Endothelial cell of umbilical vein (primary cell): ENCODE measurements at regions not wholly inside any gene's neighbourhood (a gene's known extent, or its start where the extent isn't known, plus 50 kb on each side); places are given as distances from the start of the nearest gene placed in this dataset.
A peak's percentile ranks its signal among the peaks of the same experiment; 100 is the strongest.

Source experiments
- BruUV-seq: library from RNA; stranded (reverse); fragments of 400-500 nt; replicated peaks from 2 replicates; lab custom pipeline; 2021; lab: Mats Ljungman, UMichigan
- CTCF ChIA-PET: fragments of 300-600, 350-600 bp; sonication (Branson Sonifier 250); formaldehyde crosslinking; loops from one replicate; lab custom pipeline; 2021; ENCODE audit warnings: antibody characterized with exemption, inconsistent platforms; lab: Charles Lee
- POLR2A ChIA-PET: fragments of 300-600, 350-600 bp; sonication (Branson Sonifier 250); formaldehyde crosslinking; loops from one replicate; lab custom pipeline; 2021; ENCODE audit warnings: antibody characterized with exemption, inconsistent platforms; lab: Charles Lee
- DNase-seq: peaks from one replicate; pipeline ENCODE4 v3.0.0-alpha.2; 2011; ENCODE audit warnings: low read depth, low spot score
- FAIRE-seq: peaks from 2 replicates; lab custom pipeline; 2011; peaks lifted over from hg19 to GRCh38; lab: Jason Lieb, UNC
- H2AFZ ChIP-seq: 2 replicates; pipeline ENCODE4 v1.6.0; 2012; ENCODE audit warnings: low read depth, low read length, control low read depth, inconsistent platforms
- H3K27ac ChIP-seq: 2 replicates; pipeline ENCODE4 v1.5.1; 2011; ENCODE audit warnings: low read depth, mild to moderate bottlenecking, control low read depth, low read length, moderate library complexity; ENCODE audit not compliant: insufficient read depth
- H3K27me3 ChIP-seq, 2 experiments: 2 replicates each; pipeline versions ENCODE4 v1.6.0 to v1.6.1; 2011; ENCODE audit warnings: low read length in 2 of 2, mixed read lengths in 1 of 2; ENCODE audit not compliant: control insufficient read depth in 2 of 2, insufficient read depth in 2 of 2
- H3K36me3 ChIP-seq, 2 experiments: 2 replicates in 1 of 2; 3 replicates in 1 of 2; pipeline ENCODE4 v1.5.1; 2011; ENCODE audit warnings: low read length in 2 of 2, mild to moderate bottlenecking in 1 of 2, moderate library complexity in 1 of 2; ENCODE audit not compliant: control insufficient read depth in 2 of 2, insufficient read depth in 2 of 2; ENCODE audit errors: extremely low read depth in 1 of 2
- H3K4me1 ChIP-seq: 3 replicates; pipeline ENCODE4 v1.5.1; 2011; ENCODE audit warnings: mild to moderate bottlenecking, low read length; ENCODE audit not compliant: control insufficient read depth, insufficient read depth; ENCODE audit errors: extremely low read depth
- H3K4me2 ChIP-seq: 2 replicates; pipeline ENCODE4 v1.6.1; 2011; ENCODE audit warnings: low read length, control low read depth, mixed read lengths; ENCODE audit not compliant: insufficient read depth
- H3K4me3 ChIP-seq, 3 experiments: fragments of 200-600 bp in 1 of 3; sonication (generic), shearing (Covaris generic) in 1 of 3; replicated peaks in 1 of 3; 2 replicates each; pipeline ENCODE4 v1.5.1; 2011 to 2016; ENCODE audit warnings: control low read depth in 3 of 3, low read length in 3 of 3, mild to moderate bottlenecking in 2 of 3, inconsistent platforms in 1 of 3, low read depth in 1 of 3, moderate library complexity in 1 of 3; ENCODE audit not compliant: insufficient read depth in 1 of 3
- H3K79me2 ChIP-seq: 2 replicates; pipeline ENCODE4 v1.6.0; 2012; ENCODE audit warnings: low read length, inconsistent platforms; ENCODE audit not compliant: control insufficient read depth, insufficient read depth
- H3K9ac ChIP-seq: replicated peaks from 2 replicates; pipeline ENCODE3; 2011; ENCODE audit warnings: low read length, control low read depth; ENCODE audit not compliant: insufficient read depth; ENCODE audit errors: extremely low read depth
- H3K9me1 ChIP-seq: replicated peaks from 3 replicates; pipeline ENCODE4 v1.6.0; 2011; ENCODE audit warnings: mild to moderate bottlenecking, low read length; ENCODE audit not compliant: control insufficient read depth, insufficient read depth; ENCODE audit errors: extremely low read depth
- H3K9me3 ChIP-seq: replicated peaks from 2 replicates; pipeline ENCODE4 v1.5.1; 2012; ENCODE audit warnings: low read length, inconsistent platforms; ENCODE audit not compliant: control insufficient read depth, insufficient read depth
- H4K20me1 ChIP-seq: replicated peaks from 2 replicates; pipeline ENCODE3; 2011; ENCODE audit warnings: mild to moderate bottlenecking, low read length; ENCODE audit not compliant: control insufficient read depth, insufficient read depth; ENCODE audit errors: extremely low read depth
- CTCF ChIP-seq, 2 donors: IDR thresholded peaks; 1 replicate in 1 of 2; 2 replicates in 1 of 2; pipeline ENCODE4 v1.5.1; 2011; ENCODE audit warnings: low read length in 2 of 2, mild to moderate bottlenecking in 2 of 2, moderate library complexity in 2 of 2, control low read depth in 1 of 2, inconsistent platforms in 1 of 2, low read depth in 1 of 2; ENCODE audit not compliant: insufficient read depth in 1 of 2; ENCODE audit errors: extremely low read depth in 1 of 2
- EZH2 ChIP-seq: IDR thresholded peaks from 2 replicates; pipeline ENCODE4 v1.6.1; 2012; ENCODE audit warnings: borderline replicate concordance, low read depth, mild to moderate bottlenecking, moderate library complexity, low read length, inconsistent platforms; ENCODE audit not compliant: severe bottlenecking
- GATA2 ChIP-seq: IDR thresholded peaks from 2 replicates; pipeline ENCODE4 v1.7.0; 2011; ENCODE audit warnings: low read depth, mild to moderate bottlenecking, moderate library complexity, mixed read lengths, low read length; ENCODE audit not compliant: insufficient read length, insufficient read depth
- JUN ChIP-seq: IDR thresholded peaks from 2 replicates; pipeline ENCODE4 v1.6.1; 2011; ENCODE audit warnings: borderline replicate concordance, low read depth; ENCODE audit not compliant: insufficient read length, insufficient read depth
- MYC ChIP-seq: IDR thresholded peaks from one replicate; pipeline ENCODE4 v1.6.1; 2011; ENCODE audit warnings: mild to moderate bottlenecking, low read depth, low read length
- POLR2A ChIP-seq: IDR thresholded peaks from 2 replicates; pipeline ENCODE4 v1.6.1; 2012; ENCODE audit warnings: low read depth, mild to moderate bottlenecking, control low read depth, low read length
- POLR2AphosphoS5 ChIP-seq: IDR thresholded peaks from 2 replicates; pipeline ENCODE4 v1.6.1; 2012; ENCODE audit warnings: low read depth, mild to moderate bottlenecking, control low read depth, low read length, moderate library complexity; ENCODE audit not compliant: insufficient read depth
- dilution Hi-C: fragments of 300-500 bp; cut with MboI; formaldehyde crosslinking; loops from one replicate; pipeline ENCODE4 v1.15.0; 2019; ENCODE audit warnings: low sequenced_read_pairs; ENCODE audit not compliant: extremely low pct_ligation_motif_present
- intact Hi-C: fragments of 100-400 bp; cut with micrococcal nuclease; formaldehyde crosslinking; loops from one replicate; pipeline ENCODE4 v1.10.0; 2022
- TF ChIP-seq, protein P1 (sequence below): IDR thresholded peaks from 2 replicates; pipeline ENCODE4 v1.6.1; 2011; ENCODE audit not compliant: insufficient read depth, insufficient read length

DNA sequence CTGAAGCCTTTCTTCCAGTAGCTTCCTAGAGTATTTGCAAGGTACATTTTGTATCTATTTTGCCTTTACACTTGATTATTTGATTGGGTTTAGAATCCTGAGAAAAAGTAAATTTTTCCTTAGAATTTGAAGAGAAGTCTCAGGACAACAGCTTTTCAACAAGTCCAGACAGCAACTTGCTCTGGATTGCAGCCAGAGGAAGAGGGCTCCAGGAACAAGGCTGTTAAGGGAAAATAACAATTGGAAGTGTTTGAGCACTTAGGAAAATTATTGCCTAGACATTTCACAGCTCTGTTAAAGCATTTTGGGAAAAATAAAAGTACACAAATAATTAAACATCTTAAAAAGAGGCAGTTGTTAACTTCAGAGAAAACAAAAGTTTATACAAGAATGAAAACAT lies 58.3 kb upstream of the RAPGEF4 start:
- BruUV-seq: no TSS peak
- no peak for TF ChIP-seq CTCF (IDR thresholded peaks at IDR 0.05; ENCODE audit: extremely low read depth in 1 of 2, insufficient read depth in 1 of 2, low read depth in 1 of 2, low read length in 2 of 2)
- no peak for TF ChIP-seq POLR2AphosphoS5
- no peak for TF ChIP-seq GATA2
- no peak for TF ChIP-seq JUN
- no peak for TF ChIP-seq MYC
- TF ChIP-seq, protein P1, sequence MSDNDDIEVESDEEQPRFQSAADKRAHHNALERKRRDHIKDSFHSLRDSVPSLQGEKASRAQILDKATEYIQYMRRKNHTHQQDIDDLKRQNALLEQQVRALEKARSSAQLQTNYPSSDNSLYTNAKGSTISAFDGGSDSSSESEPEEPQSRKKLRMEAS: no peak
- TF ChIP-seq EZH2: no peak
- TF ChIP-seq POLR2A: no peak

More for the DNA sequence above, 58.3 kb upstream of the RAPGEF4 start:
- no peaks in the 10 kb centered on the region for H3K9me1 ChIP-seq
- H3K9ac ChIP-seq: no peak overlapping the region
- H3K4me3 ChIP-seq: no peak overlapping the region
- no peaks in the 10 kb centered on the region for H4K20me1 ChIP-seq
- H3K36me3 ChIP-seq: no peaks in the 10 kb centered on the region
- no peak overlapping the region for H3K27ac ChIP-seq
- peak overlapping the region; percentile 8 for H3K4me2 ChIP-seq
- FAIRE-seq (peak; percentile 31), DNase-seq (peak; percentile 74)
- no peaks in the 10 kb centered on the region for H3K27me3 ChIP-seq
- no peaks in the 10 kb centered on the region for H3K79me2 ChIP-seq
- CTCF ChIA-PET: interaction anchor here (1.3 to 2.2 kb wide), 2 partner anchors 33 to 80 kb away, joined by 3 to 6 read pairs; no protein-coding TSS in a partner anchor
- H2AFZ ChIP-seq: no peak overlapping the region
- dilution Hi-C loops (no loop called here), intact Hi-C loops (no loop called here)
- peaks cover 11% of the 10 kb centered on the region for H3K4me1 ChIP-seq
- POLR2A ChIA-PET: no interaction called here
- no peaks in the 10 kb centered on the region for H3K9me3 ChIP-seq
